ENCODE measurements at regions not wholly inside any gene's neighbourhood (a gene's known extent, or its start where the extent isn't known, plus 50 kb on each side); places are given as distances from the start of the nearest gene placed in this dataset.
"Not testable (repeated sequence)": the region's sequence is repeated elsewhere in the genome, so short reads cannot be mapped to it uniquely, and the experiment has no call there.

- no peak for DNase-seq
Observed at GRCh38 chr5:106414342-106414741, 1256.4 kb downstream of the EFNA5 start.

- DNase-seq = no peak
Observed at GRCh38 chr5:106412606-106413005, 1258.1 kb downstream of the EFNA5 start.

GRCh38 chr5:106408570-106408969 lies 1262.2 kb downstream of the EFNA5 start:
- DNase-seq = no peak

- no peak for DNase-seq
Observed at GRCh38 chr5:106408141-106408540, 1262.6 kb downstream of the EFNA5 start.

- DNase-seq = no peak
Observed at GRCh38 chr5:106401561-106401960, 1269.2 kb downstream of the EFNA5 start.

GRCh38 chr5:106399391-106399790 lies 1271.3 kb downstream of the EFNA5 start:
- DNase-seq = no peak

GRCh38 chr5:106397700-106398099 lies 1273.0 kb downstream of the EFNA5 start:
- DNase-seq = no peak

- DNase-seq = no peak
Observed at GRCh38 chr5:106393276-106393675, 1277.5 kb downstream of the EFNA5 start.

- DNase-seq = no peak
Observed at GRCh38 chr5:106392766-106393165, 1278.0 kb downstream of the EFNA5 start.

- not testable (repeated sequence) for DNase-seq
Observed at GRCh38 chr5:106387767-106388166, 1283.0 kb downstream of the EFNA5 start.

GRCh38 chr5:106386287-106386686 lies 1284.5 kb downstream of the EFNA5 start:
- DNase-seq = no peak

- DNase-seq = no peak
Observed at GRCh38 chr5:106380736-106381135, 1290.0 kb downstream of the EFNA5 start.

GRCh38 chr5:106376522-106376921 lies 1294.2 kb downstream of the EFNA5 start:
- no peak for DNase-seq

GRCh38 chr5:106374956-106375355 lies 1295.8 kb downstream of the EFNA5 start:
- no peak for DNase-seq

- DNase-seq = no peak
Observed at GRCh38 chr5:106368021-106368420, 1302.7 kb downstream of the EFNA5 start.

GRCh38 chr5:106367281-106367680 lies 1303.5 kb downstream of the EFNA5 start:
- no peak for DNase-seq

- no peak for DNase-seq
Observed at GRCh38 chr5:106363578-106363977, 1307.2 kb downstream of the EFNA5 start.

- no peak for DNase-seq
Observed at GRCh38 chr5:106361905-106362304, 1308.8 kb downstream of the EFNA5 start.

- DNase-seq = no peak
Observed at GRCh38 chr5:106331415-106331814, 1339.3 kb downstream of the EFNA5 start.

GRCh38 chr5:106324356-106324755 lies 1346.4 kb downstream of the EFNA5 start:
- no peak for DNase-seq

GRCh38 chr5:106321242-106321641 lies 1349.5 kb downstream of the EFNA5 start:
- DNase-seq = no peak

- no peak for DNase-seq
Observed at GRCh38 chr5:106314221-106314824, 1356.4 kb downstream of the EFNA5 start.

GRCh38 chr5:106312360-106312759 lies 1358.4 kb downstream of the EFNA5 start:
- DNase-seq = no peak

- DNase-seq = no peak
Observed at GRCh38 chr5:106311230-106311915, 1359.4 kb downstream of the EFNA5 start.

GRCh38 chr5:106307265-106307664 lies 1363.5 kb downstream of the EFNA5 start:
- no peak for DNase-seq
